Neural progenitor cell (in vitro differentiated cells): ENCODE measurements at regions not wholly inside any gene's neighbourhood (a gene's known extent, or its start where the extent isn't known, plus 50 kb on each side); places are given as distances from the start of the nearest gene placed in this dataset.

ENCODE experiments used
- EZH2 ChIP-seq: fragments of 200-600 bp; sonication (generic); IDR thresholded peaks from 2 replicates; pipeline ENCODE4 v1.6.1; 2017; ENCODE audit warnings: antibody characterized with exemption, mild to moderate bottlenecking, moderate library complexity
- EZH2phosphoT487 ChIP-seq: fragments of 200-600 bp; sonication (generic); IDR thresholded peaks from 2 replicates; pipeline ENCODE4 v1.6.1; 2017; ENCODE audit warnings: antibody characterized with exemption
- TF ChIP-seq, protein P1 (sequence below): fragments of 200-600 bp; sonication (generic); IDR thresholded peaks from 2 replicates; pipeline ENCODE4 v1.5.1; 2017; ENCODE audit warnings: antibody characterized with exemption, mild to moderate bottlenecking

DNA sequence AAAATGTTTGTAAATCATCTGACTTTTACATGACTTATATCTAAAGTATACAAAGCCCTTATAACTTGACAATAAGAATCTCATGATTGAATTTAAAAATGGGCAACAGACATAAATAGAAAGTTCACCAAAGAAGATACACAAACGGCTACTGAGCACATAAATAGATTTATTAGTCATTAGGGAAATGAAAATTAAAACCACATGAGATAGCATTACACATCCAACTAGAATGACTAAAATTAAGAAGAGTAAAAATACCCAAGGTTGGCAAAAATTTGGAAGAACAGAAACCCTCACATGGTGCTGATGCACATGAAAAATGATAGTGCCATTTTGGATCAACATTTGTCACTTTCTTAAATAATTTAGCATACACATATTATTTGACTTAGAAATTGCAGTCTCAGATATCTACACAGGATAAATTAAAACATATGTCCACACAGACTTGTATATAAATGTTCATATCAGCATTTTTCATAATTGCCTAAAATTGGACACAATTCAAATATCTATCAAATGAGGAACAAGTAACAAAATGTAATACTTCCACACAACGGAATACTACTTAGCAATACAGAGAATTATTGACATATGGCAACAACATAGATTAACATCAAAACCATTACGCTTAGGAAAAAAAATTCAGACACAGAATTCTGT, 359.1 kb upstream of the DAB2 start:
- TF ChIP-seq, protein P1, sequence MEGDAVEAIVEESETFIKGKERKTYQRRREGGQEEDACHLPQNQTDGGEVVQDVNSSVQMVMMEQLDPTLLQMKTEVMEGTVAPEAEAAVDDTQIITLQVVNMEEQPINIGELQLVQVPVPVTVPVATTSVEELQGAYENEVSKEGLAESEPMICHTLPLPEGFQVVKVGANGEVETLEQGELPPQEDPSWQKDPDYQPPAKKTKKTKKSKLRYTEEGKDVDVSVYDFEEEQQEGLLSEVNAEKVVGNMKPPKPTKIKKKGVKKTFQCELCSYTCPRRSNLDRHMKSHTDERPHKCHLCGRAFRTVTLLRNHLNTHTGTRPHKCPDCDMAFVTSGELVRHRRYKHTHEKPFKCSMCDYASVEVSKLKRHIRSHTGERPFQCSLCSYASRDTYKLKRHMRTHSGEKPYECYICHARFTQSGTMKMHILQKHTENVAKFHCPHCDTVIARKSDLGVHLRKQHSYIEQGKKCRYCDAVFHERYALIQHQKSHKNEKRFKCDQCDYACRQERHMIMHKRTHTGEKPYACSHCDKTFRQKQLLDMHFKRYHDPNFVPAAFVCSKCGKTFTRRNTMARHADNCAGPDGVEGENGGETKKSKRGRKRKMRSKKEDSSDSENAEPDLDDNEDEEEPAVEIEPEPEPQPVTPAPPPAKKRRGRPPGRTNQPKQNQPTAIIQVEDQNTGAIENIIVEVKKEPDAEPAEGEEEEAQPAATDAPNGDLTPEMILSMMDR = no peak
- TF ChIP-seq EZH2 = no peak
- no peak for TF ChIP-seq EZH2phosphoT487
